ENCODE measurements at regions not wholly inside any gene's neighbourhood (a gene's known extent, or its start where the extent isn't known, plus 50 kb on each side); places are given as distances from the start of the nearest gene placed in this dataset.

DNA sequence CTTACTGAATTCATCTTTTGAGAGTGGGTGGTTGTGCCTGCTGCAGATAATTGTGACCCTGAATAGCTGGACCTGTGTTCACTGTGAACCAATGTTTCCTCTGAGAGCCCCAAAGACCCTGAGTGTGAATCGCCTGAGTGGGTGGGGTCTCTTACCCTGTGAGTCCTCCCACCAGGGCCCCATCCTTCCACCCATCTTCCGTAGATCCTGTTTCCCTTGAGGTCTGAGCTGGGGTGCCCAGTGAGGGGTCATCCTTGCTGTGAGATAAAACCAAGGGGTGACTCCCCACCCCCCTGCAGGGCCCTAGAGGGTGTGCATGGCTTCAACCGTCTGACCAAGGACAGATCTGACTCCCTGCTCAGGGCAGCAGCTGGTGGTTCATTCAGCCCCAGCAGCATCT lies 78.0 kb upstream of the ZNF479 start:
- no peak for TF ChIP-seq POLR2AphosphoS5 (IDR thresholded peaks at IDR 0.05; ENCODE audit: low read depth)
- TF ChIP-seq, protein P1, sequence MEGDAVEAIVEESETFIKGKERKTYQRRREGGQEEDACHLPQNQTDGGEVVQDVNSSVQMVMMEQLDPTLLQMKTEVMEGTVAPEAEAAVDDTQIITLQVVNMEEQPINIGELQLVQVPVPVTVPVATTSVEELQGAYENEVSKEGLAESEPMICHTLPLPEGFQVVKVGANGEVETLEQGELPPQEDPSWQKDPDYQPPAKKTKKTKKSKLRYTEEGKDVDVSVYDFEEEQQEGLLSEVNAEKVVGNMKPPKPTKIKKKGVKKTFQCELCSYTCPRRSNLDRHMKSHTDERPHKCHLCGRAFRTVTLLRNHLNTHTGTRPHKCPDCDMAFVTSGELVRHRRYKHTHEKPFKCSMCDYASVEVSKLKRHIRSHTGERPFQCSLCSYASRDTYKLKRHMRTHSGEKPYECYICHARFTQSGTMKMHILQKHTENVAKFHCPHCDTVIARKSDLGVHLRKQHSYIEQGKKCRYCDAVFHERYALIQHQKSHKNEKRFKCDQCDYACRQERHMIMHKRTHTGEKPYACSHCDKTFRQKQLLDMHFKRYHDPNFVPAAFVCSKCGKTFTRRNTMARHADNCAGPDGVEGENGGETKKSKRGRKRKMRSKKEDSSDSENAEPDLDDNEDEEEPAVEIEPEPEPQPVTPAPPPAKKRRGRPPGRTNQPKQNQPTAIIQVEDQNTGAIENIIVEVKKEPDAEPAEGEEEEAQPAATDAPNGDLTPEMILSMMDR (IDR thresholded peaks at IDR 0.05; ENCODE audit: insufficient read depth, low read length), result no peak
- TF ChIP-seq SPI1 (IDR thresholded peaks at IDR 0.05; ENCODE audit: borderline replicate concordance, low read depth), result no peak
- TF ChIP-seq, protein P2, sequence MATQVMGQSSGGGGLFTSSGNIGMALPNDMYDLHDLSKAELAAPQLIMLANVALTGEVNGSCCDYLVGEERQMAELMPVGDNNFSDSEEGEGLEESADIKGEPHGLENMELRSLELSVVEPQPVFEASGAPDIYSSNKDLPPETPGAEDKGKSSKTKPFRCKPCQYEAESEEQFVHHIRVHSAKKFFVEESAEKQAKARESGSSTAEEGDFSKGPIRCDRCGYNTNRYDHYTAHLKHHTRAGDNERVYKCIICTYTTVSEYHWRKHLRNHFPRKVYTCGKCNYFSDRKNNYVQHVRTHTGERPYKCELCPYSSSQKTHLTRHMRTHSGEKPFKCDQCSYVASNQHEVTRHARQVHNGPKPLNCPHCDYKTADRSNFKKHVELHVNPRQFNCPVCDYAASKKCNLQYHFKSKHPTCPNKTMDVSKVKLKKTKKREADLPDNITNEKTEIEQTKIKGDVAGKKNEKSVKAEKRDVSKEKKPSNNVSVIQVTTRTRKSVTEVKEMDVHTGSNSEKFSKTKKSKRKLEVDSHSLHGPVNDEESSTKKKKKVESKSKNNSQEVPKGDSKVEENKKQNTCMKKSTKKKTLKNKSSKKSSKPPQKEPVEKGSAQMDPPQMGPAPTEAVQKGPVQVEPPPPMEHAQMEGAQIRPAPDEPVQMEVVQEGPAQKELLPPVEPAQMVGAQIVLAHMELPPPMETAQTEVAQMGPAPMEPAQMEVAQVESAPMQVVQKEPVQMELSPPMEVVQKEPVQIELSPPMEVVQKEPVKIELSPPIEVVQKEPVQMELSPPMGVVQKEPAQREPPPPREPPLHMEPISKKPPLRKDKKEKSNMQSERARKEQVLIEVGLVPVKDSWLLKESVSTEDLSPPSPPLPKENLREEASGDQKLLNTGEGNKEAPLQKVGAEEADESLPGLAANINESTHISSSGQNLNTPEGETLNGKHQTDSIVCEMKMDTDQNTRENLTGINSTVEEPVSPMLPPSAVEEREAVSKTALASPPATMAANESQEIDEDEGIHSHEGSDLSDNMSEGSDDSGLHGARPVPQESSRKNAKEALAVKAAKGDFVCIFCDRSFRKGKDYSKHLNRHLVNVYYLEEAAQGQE (IDR thresholded peaks at IDR 0.05; ENCODE audit: insufficient replicate concordance, low read depth), result no peak
